Mesodermal cell (in vitro differentiated cells): ENCODE measurements at regions not wholly inside any gene's neighbourhood (a gene's known extent, or its start where the extent isn't known, plus 50 kb on each side); places are given as distances from the start of the nearest gene placed in this dataset.

Source experiments
- H3K27ac ChIP-seq: 2 replicates; pipeline ENCODE4 v1.7.0; 2013; ENCODE audit warnings: mild to moderate bottlenecking, low read depth, low read length, moderate library complexity; ENCODE audit not compliant: severe bottlenecking
- H3K36me3 ChIP-seq: 2 replicates; pipeline ENCODE4 v1.7.1; 2013; ENCODE audit warnings: mild to moderate bottlenecking, low read length, moderate library complexity; ENCODE audit not compliant: control insufficient read depth, insufficient read depth
- H3K4me1 ChIP-seq: one replicate; pipeline ENCODE4 v1.7.1; 2013; ENCODE audit warnings: mild to moderate bottlenecking, low read length; ENCODE audit not compliant: insufficient read depth, control insufficient read depth, poor library complexity, severe bottlenecking
- H3K4me3 ChIP-seq: 2 replicates; pipeline ENCODE4 v1.7.0; 2013; ENCODE audit warnings: low read length, control low read depth, mild to moderate bottlenecking; ENCODE audit not compliant: insufficient read depth, poor library complexity, severe bottlenecking; ENCODE audit errors: extremely low read depth
- H3K9me3 ChIP-seq: 2 replicates; pipeline ENCODE4 v1.7.1; 2013; ENCODE audit warnings: mild to moderate bottlenecking, low read length, moderate library complexity; ENCODE audit not compliant: control insufficient read depth
- WGBS, 2 experiments: methylation state at CpG; one replicate each; pipeline ENCODE4 v1.1.5; 2013; ENCODE audit warnings: missing lambda C conversion rate in 2 of 2; ENCODE audit not compliant: insufficient coverage in 2 of 2; 5-methylcytosine and 5-hydroxymethylcytosine counted together

DNA sequence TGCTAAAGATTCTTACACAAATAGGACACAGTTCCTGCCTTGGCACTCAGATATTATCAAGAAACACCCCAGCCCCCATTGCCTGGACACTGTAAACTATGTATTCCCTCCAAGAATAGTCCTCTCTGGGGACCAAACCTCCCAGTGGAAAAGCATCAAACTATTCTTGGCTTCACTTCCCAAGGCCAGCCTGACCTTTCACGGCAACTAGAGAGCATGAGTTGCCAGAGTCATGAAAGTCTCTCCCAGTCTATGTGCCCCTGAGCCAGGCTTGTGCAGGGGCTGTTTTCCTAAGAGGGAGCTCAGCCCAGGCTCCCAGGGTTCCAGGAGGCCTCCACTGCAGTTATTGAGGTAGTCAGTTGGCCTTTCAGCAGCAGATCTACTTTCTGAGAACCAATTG is 251.9 kb upstream of the TGFBR2 start:
- H3K36me3 ChIP-seq = no peaks in the 10 kb centered on the region
- H3K4me1 ChIP-seq = peaks cover 6% of the 10 kb centered on the region
- H3K4me3 ChIP-seq = no peak overlapping the region
- 100% methylated on average over 1 of the region's 1 CpG for WGBS, 2 experiments
- no peaks in the 10 kb centered on the region for H3K9me3 ChIP-seq
- no peak overlapping the region for H3K27ac ChIP-seq

DNA sequence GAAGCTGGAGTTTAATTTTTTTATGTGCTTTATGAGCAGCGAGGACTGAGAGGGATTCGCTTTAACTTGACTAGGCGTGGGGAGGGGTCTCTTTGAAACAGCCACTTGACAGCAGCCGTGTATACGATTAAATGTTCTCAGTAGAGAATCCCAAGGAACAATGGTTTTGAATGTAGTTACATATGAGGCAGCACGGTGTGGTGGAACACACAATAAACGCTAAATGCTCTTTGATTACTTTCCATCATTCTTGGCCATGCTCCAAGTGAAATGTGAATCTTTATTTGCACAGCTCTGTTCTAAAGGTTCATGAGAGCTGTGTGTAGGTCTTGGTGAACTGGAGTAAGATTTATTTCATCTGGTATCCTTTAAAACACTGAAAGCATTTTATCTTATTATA is 251.4 kb upstream of the TGFBR2 start:
- WGBS, 2 experiments = 93 to 100% methylated on average over 5 to 6 of the region's 7 CpGs

DNA sequence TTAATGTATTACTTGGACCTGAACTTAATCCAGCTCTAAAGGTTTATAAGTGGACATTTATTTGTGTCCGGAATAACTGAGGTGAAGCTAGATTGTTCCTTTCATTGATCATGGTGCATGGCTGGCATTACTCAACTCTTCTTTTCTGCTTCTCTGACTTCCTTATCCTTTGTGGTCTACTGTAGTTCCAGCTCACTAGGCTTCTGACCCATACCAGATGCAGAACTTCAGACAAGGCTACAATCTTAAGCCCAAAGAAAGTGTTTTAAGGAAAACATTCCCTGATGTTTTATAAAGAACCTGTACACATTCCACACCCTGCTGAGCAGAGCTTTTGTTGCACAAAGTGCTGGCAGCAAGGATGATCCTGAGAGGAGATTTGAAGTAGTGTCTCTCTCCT is 250.8 kb upstream of the TGFBR2 start:
- H3K27ac ChIP-seq = no peak overlapping the region
- WGBS, 2 experiments = no CpG with 5 or more reads among the region's 1 CpG
- no peaks in the 10 kb centered on the region for H3K4me1 ChIP-seq
- no peaks in the 10 kb centered on the region for H3K9me3 ChIP-seq
- no peak overlapping the region for H3K4me3 ChIP-seq
- H3K36me3 ChIP-seq = no peaks in the 10 kb centered on the region

More for the DNA sequence above, 251.4 kb upstream of the TGFBR2 start:
- no peaks in the 10 kb centered on the region for H3K36me3 ChIP-seq
- no peak overlapping the region for H3K27ac ChIP-seq
- H3K4me1 ChIP-seq = peaks cover under 1% of the 10 kb centered on the region
- no peak overlapping the region for H3K4me3 ChIP-seq
- no peaks in the 10 kb centered on the region for H3K9me3 ChIP-seq

DNA sequence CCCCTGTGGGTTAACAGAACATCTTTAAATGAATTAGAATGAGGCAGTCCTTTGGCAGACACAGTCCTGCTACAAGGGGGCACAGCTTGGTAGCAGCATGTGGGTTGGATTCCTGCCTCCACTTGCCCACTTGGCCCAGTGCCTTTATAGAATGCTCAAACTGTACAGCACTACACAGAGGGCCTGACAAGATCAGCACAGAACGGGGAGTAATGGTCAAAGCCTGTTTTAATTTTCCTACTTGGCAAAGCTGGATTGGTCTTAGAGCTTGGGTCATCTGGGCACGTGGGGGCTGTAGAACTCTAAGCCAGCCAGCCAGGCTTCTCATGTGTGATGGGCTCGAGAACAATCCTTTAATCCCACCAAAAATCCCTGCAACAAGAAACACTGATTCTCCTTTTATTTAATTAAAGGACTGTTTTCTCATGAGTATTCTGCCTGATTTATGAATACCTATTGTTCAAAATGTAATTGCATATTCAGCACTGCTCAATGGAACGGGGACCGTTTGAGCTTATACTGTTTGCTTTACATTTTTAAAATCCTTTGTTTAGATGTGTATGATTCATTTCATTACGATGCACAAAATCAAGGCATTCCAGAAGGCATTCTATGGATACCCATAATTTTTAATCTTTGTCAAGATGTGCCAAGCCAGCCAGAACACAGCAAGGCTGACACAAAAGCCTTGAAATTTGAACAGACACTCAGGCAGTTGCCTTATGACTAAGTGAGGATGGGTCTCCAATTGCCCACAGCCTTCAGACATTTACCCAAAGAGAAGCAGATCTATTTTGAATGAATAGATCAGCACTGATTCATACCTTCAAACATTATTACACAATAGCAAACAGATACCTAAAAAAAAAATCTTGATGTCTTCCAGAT is 249.3 kb upstream of the TGFBR2 start:
- no peaks in the 10 kb centered on the region for H3K9me3 ChIP-seq
- no peak overlapping the region for H3K4me3 ChIP-seq
- no peaks in the 10 kb centered on the region for H3K36me3 ChIP-seq
- 80 to 100% methylated on average over 1 of the region's 6 CpGs for WGBS, 2 experiments
- no peaks in the 10 kb centered on the region for H3K4me1 ChIP-seq
- no peak overlapping the region for H3K27ac ChIP-seq

DNA sequence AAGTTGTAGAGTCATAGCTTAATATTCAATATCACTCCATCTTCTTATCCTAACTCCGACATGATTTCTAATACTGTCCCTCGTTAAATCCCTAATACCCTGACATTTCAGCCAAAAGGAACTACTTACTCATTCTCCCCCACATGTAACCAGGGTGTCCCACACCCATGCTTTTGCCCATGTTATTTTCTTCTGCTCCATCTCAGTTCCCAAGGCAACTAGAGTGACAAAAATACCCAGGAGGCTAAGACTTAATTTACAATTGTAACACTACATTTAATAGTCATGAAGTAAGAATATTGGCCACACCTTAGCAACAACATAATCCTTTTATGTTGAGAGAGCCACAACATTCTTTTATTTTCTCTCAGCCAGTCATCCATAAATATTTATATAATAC is 248.5 kb upstream of the TGFBR2 start:
- Histone ChIP-seq H3K27ac (no peak overlapping the region), H3K9me3 (no peaks in the 10 kb centered on the region), H3K36me3 (no peaks in the 10 kb centered on the region), H3K4me3 (no peak overlapping the region), H3K4me1 (no peaks in the 10 kb centered on the region)
- WGBS, 2 experiments = 100% methylated on average over 2 of the region's 2 CpGs

DNA sequence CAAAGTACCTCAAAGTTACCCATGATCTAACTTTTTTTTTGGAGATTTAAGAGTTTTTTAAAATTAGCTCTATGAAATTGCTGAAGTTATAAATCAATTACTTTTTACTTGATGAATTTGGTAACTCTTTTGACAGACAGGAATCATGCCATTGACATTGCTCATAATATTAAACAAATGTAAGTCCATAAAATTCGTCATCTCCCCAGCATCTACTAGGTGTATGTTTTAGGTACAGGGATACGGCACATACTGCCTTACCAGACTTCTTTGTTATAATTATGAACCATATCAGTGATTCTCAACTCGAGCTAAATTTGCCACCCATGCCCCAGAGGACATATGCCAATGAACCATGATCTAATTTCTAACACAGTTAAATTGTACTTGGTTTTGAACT is 247.5 kb upstream of the TGFBR2 start:
- WGBS, 2 experiments = 100% methylated on average over 1 of the region's 3 CpGs; no CpG with 5 or more reads in 1 of the 2 experiments
- H3K4me3 ChIP-seq = no peak overlapping the region
- no peaks in the 10 kb centered on the region for H3K36me3 ChIP-seq

DNA sequence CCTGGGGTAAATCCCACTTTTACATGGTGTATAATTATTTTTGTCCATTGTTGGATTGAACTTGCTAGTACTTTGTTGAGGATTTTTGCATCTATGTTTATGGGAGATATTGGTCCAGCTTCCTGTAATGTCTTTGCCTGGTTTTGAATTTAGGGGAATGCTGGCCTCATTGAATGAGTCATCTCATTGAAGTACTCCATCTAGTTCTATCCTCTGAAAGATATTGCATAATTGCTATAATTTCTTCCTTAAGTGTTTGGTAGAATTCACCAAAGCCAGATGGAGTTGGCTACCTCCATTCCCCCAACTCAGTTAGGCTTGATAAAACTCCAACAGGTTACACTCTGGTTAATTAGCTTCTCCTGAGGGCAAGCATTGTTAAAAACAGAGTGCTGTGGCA is 237.4 kb upstream of the TGFBR2 start:
- Histone ChIP-seq H3K36me3 (no peaks in the 10 kb centered on the region), H3K9me3 (no peaks in the 10 kb centered on the region), H3K4me3 (no peak overlapping the region), H3K27ac (no peak overlapping the region), H3K4me1 (no peaks in the 10 kb centered on the region)

More for the DNA sequence above, 247.5 kb upstream of the TGFBR2 start:
- H3K27ac ChIP-seq = no peak overlapping the region
- H3K9me3 ChIP-seq = no peaks in the 10 kb centered on the region
- H3K4me1 ChIP-seq = no peaks in the 10 kb centered on the region

DNA sequence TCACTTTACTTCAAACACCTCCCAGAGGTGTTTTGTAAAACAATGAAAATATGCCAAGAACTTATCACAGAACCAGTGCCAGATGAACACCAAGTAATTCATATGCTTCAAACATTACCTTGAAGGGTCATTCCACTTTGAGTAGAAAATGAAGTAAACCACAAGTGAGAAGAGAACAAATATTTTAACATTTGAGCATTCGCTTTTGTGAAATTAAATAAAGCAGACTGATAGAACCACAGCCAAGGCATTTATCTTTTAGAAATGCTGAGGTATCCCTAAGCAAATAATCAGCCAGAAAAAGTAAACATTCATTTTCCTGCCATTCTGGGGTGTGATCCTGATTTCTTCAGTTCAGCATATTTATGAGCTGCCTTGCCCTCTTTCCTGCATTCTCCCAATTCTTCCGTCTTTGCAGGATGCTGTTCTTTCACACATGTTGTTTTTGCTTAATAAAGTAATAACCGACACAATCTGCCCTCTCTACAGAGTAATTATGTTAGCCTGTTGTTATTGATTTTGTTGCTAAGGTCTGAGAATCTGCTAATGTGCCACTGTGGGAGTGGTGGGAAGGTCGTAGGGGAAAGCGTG is 235.6 kb upstream of the TGFBR2 start:
- Histone ChIP-seq H3K9me3 (no peaks in the 10 kb centered on the region), H3K36me3 (no peaks in the 10 kb centered on the region), H3K4me3 (no peak overlapping the region), H3K4me1 (no peaks in the 10 kb centered on the region), H3K27ac (no peak overlapping the region)
- no CpG with 5 or more reads among the region's 5 CpGs for WGBS, 2 experiments

DNA sequence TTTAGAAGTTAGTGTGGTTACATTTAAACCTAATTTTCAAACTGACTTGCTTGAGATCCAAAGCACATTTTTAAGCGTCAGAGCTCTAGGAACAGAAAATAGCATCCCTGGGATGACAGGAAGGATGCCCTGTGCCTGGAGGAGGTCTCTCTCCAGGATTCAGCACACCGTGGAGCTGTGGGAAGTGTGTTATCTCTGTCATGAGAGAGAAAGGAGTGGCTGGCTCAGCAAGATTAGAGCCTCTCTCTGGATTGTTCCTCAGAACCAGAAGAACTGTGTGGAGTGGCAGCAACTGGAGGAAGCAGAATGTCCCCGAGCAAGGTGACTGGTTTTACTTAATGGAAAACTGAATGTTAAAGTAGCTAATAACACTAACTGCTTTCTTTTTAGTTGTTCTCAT is 233.6 kb upstream of the TGFBR2 start:
- Histone ChIP-seq H3K4me1 (no peaks in the 10 kb centered on the region), H3K27ac (no peak overlapping the region), H3K36me3 (no peaks in the 10 kb centered on the region), H3K9me3 (no peaks in the 10 kb centered on the region), H3K4me3 (no peak overlapping the region)
- WGBS, 2 experiments = 52 to 78% methylated on average over 2 of the region's 3 CpGs

DNA sequence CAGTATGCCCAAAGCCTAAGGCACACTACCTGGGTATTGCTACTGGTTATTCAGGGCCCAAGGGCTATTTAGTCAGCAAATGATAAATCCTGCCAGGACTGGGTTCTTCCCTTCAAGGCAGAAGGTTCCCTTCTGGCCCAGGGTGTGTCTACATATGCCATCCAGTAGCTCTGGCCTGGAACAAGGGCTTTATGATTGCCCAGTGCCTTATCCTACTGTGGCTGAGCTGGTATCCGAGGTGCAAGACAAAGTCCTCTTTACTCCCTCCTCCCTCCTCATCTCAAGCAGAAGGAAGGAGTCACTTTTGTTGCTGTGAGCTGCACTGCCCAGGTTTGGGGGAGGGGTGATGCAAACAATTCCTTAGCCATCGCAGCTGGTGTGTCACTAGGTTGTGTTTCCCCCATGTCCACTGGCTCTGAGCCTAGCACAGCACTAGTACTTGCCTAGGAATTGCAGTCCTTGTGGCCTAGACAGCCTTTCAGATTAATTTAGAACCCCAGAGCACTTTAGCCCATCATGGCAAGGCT is 221.8 kb upstream of the TGFBR2 start:
- no peak overlapping the region for H3K4me3 ChIP-seq
- H3K4me1 ChIP-seq = no peaks in the 10 kb centered on the region
- H3K9me3 ChIP-seq = no peaks in the 10 kb centered on the region
- no peaks in the 10 kb centered on the region for H3K36me3 ChIP-seq
- H3K27ac ChIP-seq = no peak overlapping the region
- 80 to 100% methylated on average over 1 of the region's 2 CpGs for WGBS, 2 experiments

DNA sequence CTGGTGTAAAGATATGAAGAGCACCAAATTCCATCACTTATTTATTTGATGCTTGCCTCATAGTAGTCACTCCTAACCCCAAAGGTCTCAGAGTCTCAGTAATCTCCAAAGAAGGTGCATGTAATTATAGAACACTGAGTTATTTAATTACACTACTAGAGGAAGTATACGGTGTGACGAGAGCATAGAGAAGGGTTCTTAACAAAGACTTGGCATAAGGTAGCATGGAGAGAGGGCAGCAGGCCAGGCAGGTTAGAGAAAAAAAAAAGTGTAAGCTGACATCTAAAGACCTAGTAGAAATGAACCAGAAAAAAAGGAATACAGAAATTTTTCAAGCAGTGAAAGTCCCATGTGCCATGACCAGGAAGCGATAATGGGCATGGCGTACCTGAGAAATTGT is 213.3 kb upstream of the TGFBR2 start:
- no peaks in the 10 kb centered on the region for H3K4me1 ChIP-seq
- no peak overlapping the region for H3K27ac ChIP-seq
- no peak overlapping the region for H3K4me3 ChIP-seq
- no peaks in the 10 kb centered on the region for H3K9me3 ChIP-seq
- no peaks in the 10 kb centered on the region for H3K36me3 ChIP-seq
- 92 to 95% methylated on average over 2 of the region's 4 CpGs for WGBS, 2 experiments
